ENCODE measurements at regions not wholly inside any gene's neighbourhood (a gene's known extent, or its start where the extent isn't known, plus 50 kb on each side); places are given as distances from the start of the nearest gene placed in this dataset.

DNA sequence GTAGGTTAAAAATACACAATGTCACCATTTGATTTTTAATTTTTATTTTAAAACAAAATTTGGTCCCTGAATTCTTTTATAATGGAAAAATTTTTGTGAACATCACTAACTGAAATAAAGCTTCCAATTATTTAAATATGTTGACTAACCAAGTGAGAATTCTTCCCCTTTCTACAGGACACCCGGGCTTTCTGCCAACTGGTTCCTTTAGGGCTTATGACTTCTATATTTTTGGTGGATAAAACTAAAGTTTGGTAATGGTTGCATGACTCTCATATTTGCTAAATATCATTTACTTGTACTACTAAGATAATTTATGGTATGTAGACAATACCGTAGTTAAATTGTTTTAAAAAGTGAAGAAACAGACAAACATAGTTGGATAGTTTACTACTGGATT, 291.0 kb upstream of the DOK6 start:
- Mint-ChIP-seq H3K4me3 (no peak overlapping the region), H3K9me3 (ENCODE audit: low read depth) (no peaks in the 10 kb centered on the region), H3K36me3 (ENCODE audit: low read depth) (no peaks in the 10 kb centered on the region), H3K27me3 (peaks cover 2% of the 10 kb centered on the region), H3K27ac (no peak overlapping the region), H3K4me1 (no peaks in the 10 kb centered on the region)
- intact Hi-C loops (cut with DNase I, micrococcal nuclease), result no loop called here
- ChIA-PET POLR2A (no interaction called here), CTCF (no interaction called here)
- ATAC-seq (no peak), DNase-seq (no peak)

DNA sequence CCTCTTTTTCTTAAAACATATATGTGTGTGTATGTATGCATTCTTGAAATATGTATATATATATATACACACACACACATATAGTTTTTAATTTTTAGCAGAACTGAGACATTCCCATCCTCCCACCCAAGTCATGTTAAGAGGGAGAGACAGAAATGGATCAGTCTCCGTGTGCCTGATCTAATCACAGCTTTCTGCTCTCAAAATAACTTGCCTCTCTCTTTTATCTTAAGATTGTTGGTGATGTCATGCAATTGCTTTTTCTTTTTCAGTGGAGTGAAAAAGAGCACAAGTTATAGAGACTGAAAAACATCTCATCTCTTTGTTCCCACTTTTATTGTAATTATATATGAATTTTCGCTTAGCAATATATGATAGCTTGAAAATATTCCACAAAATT, 279.9 kb upstream of the DOK6 start:
- DNase-seq, result no peak
- intact Hi-C loops (cut with DNase I, micrococcal nuclease), result no loop called here
- Mint-ChIP-seq H3K27me3 (no peaks in the 10 kb centered on the region), H3K9me3 (ENCODE audit: low read depth) (no peaks in the 10 kb centered on the region), H3K4me3 (no peak overlapping the region), H3K27ac (no peak overlapping the region), H3K36me3 (ENCODE audit: low read depth) (no peaks in the 10 kb centered on the region), H3K4me1 (no peaks in the 10 kb centered on the region)
- ATAC-seq, result no peak
- ChIA-PET POLR2A (no interaction called here), CTCF (no interaction called here)

DNA sequence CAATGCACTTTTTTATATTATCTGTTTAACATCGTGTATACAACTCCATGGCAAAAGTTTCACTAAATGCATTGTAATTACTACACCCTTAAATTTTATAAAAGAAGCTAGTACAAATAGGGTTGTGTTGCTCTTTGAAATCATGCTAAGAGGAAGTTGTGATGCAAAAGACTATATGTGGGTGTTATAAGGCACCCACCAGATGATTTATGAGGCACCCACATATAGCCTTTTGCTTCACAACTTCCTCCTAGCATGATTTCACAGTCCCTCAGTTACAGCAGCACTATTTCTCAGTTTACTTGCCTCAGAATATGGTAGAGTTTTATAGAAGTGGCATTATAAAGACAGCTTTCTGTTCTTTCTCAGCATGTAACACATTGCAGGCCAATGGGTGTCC, 277.3 kb upstream of the DOK6 start:
- ChIA-PET CTCF (no interaction called here), POLR2A (no interaction called here)
- intact Hi-C loops (cut with DNase I, micrococcal nuclease), result no loop called here
- Mint-ChIP-seq H3K9me3 (ENCODE audit: low read depth) (no peaks in the 10 kb centered on the region), H3K4me1 (no peaks in the 10 kb centered on the region), H3K4me3 (no peak overlapping the region), H3K27me3 (no peaks in the 10 kb centered on the region), H3K36me3 (ENCODE audit: low read depth) (no peaks in the 10 kb centered on the region), H3K27ac (no peak overlapping the region)
- DNase-seq, result no peak
- no peak for ATAC-seq

DNA sequence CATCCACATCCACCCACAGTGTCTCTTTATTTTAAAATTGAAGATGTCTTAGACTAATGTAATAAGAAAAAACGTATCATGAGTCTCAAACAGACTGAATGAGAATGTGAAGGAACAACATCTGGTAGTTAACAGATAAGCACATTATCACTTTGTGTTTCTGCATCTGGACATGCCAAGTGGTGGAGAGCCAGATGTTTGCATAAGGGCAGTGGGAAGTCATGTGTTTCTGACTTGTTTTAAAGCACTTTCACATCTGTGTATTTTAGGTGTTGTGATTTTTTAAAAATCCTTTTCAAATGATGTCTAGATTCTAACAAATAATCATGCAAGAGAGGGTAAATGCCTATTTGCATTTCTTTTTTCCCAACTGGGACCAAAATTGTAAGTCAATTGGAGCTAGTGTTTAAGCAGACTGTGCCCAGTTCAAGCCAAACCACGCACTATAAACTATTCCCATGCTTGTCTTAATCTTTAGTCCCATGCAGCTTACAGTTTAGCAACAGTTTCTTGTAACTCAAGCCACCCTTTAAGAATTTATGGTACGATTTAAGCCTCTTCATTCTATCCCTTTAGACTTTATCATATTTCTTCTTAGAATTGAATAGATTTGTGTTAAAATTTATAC, 272.7 kb upstream of the DOK6 start:
- ChIA-PET CTCF (interaction anchor here (0.6 kb wide), 1 partner anchor 42 kb away, joined by 3 read pairs; no protein-coding TSS in a partner anchor), POLR2A (no interaction called here)
- intact Hi-C loops (cut with DNase I, micrococcal nuclease), result no loop called here
- H3K4me1 Mint-ChIP-seq, result no peaks in the 10 kb centered on the region
- DNase-seq (no peak), ATAC-seq (no peak)
- H3K4me3 Mint-ChIP-seq, result no peak overlapping the region
- H3K27me3 Mint-ChIP-seq, result no peaks in the 10 kb centered on the region
- no peak overlapping the region for H3K27ac Mint-ChIP-seq
- H3K36me3 Mint-ChIP-seq (ENCODE audit: low read depth), result no peaks in the 10 kb centered on the region
- peaks cover 5% of the 10 kb centered on the region for H3K9me3 Mint-ChIP-seq (ENCODE audit: low read depth)

DNA sequence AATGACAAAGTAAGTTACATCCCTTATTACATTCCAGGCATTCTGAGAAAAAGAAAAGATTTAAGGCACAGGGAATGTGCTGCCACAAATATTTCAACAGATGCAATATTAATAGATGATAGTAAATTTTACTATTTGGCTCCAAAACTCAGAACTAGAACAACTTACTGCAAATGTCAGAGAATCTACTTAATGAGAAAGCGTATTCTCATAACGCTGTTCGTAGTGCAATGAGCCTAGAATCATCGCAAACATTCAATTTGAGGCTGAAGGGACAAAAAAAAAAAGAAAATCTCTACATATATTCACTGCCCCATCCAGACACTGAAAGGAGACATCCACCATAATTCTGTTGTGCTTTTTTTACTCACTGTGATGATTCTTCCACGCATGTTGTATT, 272.1 kb upstream of the DOK6 start:
- Mint-ChIP-seq H3K9me3 (ENCODE audit: low read depth) (peaks cover 5% of the 10 kb centered on the region), H3K36me3 (ENCODE audit: low read depth) (no peaks in the 10 kb centered on the region), H3K4me1 (no peaks in the 10 kb centered on the region), H3K4me3 (no peak overlapping the region), H3K27me3 (no peaks in the 10 kb centered on the region), H3K27ac (no peak overlapping the region)
- DNase-seq, result no peak
- POLR2A ChIA-PET, result no interaction called here
- intact Hi-C loops (cut with DNase I, micrococcal nuclease), result no loop called here
- ATAC-seq, result no peak
- CTCF ChIA-PET, result no interaction called here

DNA sequence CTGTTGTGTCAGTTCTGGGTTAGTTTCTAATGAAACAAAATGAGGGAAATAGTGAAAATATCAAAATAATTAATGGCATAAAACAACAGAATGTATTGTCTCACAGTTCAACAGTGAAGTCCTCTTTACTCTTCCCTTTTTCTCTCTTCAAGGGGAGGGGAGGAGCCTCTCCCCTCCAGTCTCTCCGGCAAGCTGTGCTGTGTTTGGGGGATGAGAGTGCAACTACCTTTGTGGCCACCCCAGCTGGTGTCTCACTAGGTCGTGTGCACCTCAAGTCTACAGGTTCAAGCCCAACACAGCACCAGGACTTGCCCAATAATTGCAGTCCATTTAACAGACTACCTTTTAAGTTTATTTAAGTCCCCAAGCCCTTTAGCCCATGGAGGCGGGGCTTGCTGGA, 271.7 kb upstream of the DOK6 start:
- no peaks in the 10 kb centered on the region for H3K4me1 Mint-ChIP-seq
- CTCF ChIA-PET, result no interaction called here
- H3K36me3 Mint-ChIP-seq (ENCODE audit: low read depth), result no peaks in the 10 kb centered on the region
- no peaks in the 10 kb centered on the region for H3K27me3 Mint-ChIP-seq
- ATAC-seq, result no peak
- POLR2A ChIA-PET, result no interaction called here
- intact Hi-C loops (cut with DNase I, micrococcal nuclease), result no loop called here
- no peak overlapping the region for H3K27ac Mint-ChIP-seq
- H3K9me3 Mint-ChIP-seq (ENCODE audit: low read depth), result peaks cover 5% of the 10 kb centered on the region
- H3K4me3 Mint-ChIP-seq, result no peak overlapping the region
- DNase-seq, result no peak

DNA sequence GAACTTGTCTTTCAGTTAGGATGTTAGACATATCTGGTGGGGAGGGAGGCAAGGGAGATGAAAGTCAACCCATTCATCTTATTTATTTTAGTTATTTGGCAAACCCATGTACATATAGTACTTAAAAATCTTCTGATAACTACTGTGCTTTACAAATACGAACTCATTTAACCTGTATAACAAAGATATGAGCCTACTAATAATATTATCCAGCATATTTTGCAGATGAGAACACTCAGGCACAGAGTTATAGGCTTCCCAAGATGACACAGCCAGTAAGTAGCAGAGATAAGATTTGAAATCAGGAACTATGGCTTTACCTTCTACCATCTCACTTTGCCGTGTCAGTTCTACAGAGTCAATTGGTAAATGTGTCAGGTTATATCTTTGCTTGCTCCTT, 262.6 kb upstream of the DOK6 start:
- Mint-ChIP-seq H3K27me3 (no peaks in the 10 kb centered on the region), H3K4me3 (no peak overlapping the region), H3K36me3 (ENCODE audit: low read depth) (no peaks in the 10 kb centered on the region), H3K4me1 (no peaks in the 10 kb centered on the region), H3K9me3 (ENCODE audit: low read depth) (no peaks in the 10 kb centered on the region), H3K27ac (no peak overlapping the region)
- ATAC-seq (no peak), DNase-seq (no peak)
- ChIA-PET POLR2A (no interaction called here), CTCF (no interaction called here)
- intact Hi-C loops (cut with DNase I, micrococcal nuclease), result no loop called here

DNA sequence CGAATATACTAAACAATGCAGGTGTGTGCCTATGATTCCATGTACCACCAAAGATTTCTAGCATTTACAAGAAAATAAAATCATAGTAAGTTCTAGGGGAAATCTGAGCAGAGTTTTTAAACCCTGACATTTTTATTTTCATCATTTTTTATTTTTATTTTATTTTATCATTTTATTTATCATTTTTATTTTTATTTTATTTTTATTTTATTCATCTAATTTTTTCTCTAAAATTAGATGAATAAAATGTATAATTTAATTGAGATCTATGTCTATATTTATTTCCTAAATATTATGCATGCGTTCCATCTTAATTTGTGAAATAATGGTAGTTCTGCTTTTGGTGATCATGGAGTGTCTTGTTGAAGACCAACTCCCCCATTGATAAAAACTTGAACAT, 257.6 kb upstream of the DOK6 start:
- CTCF ChIA-PET, result no interaction called here

DNA sequence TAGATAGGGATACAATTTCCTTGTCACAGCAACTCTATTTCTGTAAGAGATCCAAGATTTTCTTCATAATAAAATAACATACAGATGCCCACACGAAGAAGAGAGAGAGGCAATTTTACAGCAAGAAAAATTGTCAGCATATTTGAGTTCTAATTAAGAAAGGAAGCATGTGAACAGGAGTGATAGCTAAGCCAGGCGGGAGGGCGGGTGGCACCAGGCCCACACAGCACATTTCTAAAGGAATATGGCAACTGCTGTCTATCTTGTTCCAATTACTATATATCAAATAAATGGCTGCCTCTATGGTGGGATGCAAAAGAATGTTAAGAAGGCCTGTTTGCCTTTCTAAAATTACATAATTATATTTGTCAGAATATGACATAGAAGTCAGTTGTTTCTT, 248.3 kb upstream of the DOK6 start:
- ChIA-PET CTCF (interaction anchor here (0.6 kb wide), 1 partner anchor 88 kb away, joined by 4 read pairs; no protein-coding TSS in a partner anchor), POLR2A (no interaction called here)
- Mint-ChIP-seq H3K4me1 (no peaks in the 10 kb centered on the region), H3K4me3 (no peak overlapping the region), H3K9me3 (ENCODE audit: low read depth) (no peaks in the 10 kb centered on the region), H3K27ac (no peak overlapping the region), H3K36me3 (ENCODE audit: low read depth) (no peaks in the 10 kb centered on the region), H3K27me3 (no peaks in the 10 kb centered on the region)
- DNase-seq (no peak), ATAC-seq (no peak)
- intact Hi-C loops (cut with DNase I, micrococcal nuclease), result no loop called here

More for the DNA sequence above, 257.6 kb upstream of the DOK6 start:
- no peak for ATAC-seq
- Mint-ChIP-seq H3K4me3 (no peak overlapping the region), H3K4me1 (no peaks in the 10 kb centered on the region), H3K9me3 (ENCODE audit: low read depth) (no peaks in the 10 kb centered on the region), H3K36me3 (ENCODE audit: low read depth) (no peaks in the 10 kb centered on the region), H3K27ac (no peak overlapping the region), H3K27me3 (no peaks in the 10 kb centered on the region)
- POLR2A ChIA-PET, result no interaction called here
- DNase-seq, result no peak
- intact Hi-C loops (cut with DNase I, micrococcal nuclease), result no loop called here

DNA sequence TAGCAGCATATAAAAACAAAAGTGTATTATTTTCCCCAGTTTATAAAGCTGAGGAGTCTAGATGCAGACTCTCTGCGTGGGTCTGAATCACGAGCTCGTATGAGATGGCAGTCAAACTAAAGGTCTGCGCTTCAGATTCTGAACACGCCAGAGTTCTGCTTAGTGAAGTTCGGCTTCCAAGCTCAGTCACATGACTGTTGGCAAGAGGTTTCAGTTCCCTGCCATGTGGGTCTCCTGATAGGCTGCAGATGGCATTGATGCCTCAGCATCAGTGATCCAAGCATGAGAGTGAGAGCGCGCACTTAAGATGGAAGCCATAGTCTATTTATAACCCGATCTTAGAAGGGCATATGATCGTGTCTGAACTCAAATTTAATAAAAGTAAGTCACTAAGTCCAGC, 242.8 kb upstream of the DOK6 start:
- ATAC-seq (no peak), DNase-seq (no peak)
- intact Hi-C loops (cut with DNase I, micrococcal nuclease), result no loop called here
- no peak overlapping the region for H3K27ac Mint-ChIP-seq
- ChIA-PET POLR2A (no interaction called here), CTCF (no interaction called here)
- no peaks in the 10 kb centered on the region for H3K4me1 Mint-ChIP-seq
- H3K9me3 Mint-ChIP-seq (ENCODE audit: low read depth), result no peaks in the 10 kb centered on the region
- no peaks in the 10 kb centered on the region for H3K27me3 Mint-ChIP-seq
- no peak overlapping the region for H3K4me3 Mint-ChIP-seq
- H3K36me3 Mint-ChIP-seq (ENCODE audit: low read depth), result no peaks in the 10 kb centered on the region

DNA sequence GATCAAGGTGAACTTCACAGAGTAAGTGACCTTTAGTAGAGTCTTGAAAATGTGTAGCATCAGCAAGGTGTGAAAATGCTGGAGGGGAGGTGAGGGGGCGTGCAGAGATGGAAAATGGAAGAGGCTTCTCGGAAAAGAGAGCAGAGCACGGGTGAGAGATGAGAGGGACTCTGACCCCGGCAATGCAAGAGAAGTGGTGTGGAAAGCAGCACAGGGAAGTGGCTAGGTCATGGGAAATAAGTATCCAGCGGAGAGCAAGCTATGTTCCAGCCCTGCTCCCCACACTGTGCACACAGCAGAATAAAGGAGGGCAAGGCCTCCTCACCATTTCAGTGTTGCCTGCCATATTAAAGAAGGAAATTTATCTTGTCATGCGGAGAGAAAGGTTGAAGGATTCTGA, 241.7 kb upstream of the DOK6 start:
- Mint-ChIP-seq H3K4me3 (no peak overlapping the region), H3K9me3 (ENCODE audit: low read depth) (no peaks in the 10 kb centered on the region), H3K27me3 (no peaks in the 10 kb centered on the region), H3K27ac (no peak overlapping the region), H3K4me1 (no peaks in the 10 kb centered on the region), H3K36me3 (ENCODE audit: low read depth) (no peaks in the 10 kb centered on the region)
- ChIA-PET POLR2A (no interaction called here), CTCF (no interaction called here)
- no peak for ATAC-seq
- DNase-seq, result no peak
- intact Hi-C loops (cut with DNase I, micrococcal nuclease), result no loop called here

DNA sequence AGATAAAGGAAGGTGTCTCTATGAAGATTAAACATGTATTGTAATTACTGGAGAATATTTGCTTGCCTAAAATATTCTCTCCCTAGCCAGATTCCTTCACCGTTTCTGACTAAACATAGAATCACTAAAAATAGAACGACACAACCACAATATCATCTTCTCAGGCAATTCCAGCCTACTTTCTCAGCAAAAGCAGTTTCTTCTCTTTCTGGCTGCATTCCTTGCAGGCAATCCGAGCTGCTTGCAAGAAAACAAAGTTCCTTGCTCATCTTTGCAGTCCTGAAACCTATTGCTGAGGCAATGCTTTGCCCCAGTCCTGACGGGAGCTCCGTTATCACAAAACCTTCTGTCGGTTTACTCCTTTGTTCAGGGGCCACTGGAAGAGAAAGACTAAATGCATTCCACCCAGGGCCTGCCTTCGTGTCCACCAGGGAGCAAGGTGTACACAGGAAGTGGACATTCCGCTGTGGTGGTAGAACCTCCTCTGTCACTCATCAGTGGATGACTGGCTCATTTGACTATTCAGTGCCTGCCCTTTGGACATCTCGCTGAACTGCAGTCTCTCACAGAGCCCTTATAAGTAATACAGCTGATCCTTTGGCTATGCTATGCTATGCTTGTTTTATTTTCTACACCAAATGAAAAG, 239.2 kb upstream of the DOK6 start:
- Mint-ChIP-seq H3K36me3 (ENCODE audit: low read depth) (no peaks in the 10 kb centered on the region), H3K27ac (no peak overlapping the region), H3K9me3 (ENCODE audit: low read depth) (no peaks in the 10 kb centered on the region), H3K27me3 (no peaks in the 10 kb centered on the region), H3K4me1 (no peaks in the 10 kb centered on the region), H3K4me3 (no peak overlapping the region)
- intact Hi-C loops (cut with DNase I, micrococcal nuclease), result no loop called here
- ChIA-PET CTCF (no interaction called here), POLR2A (no interaction called here)
- ATAC-seq (no peak), DNase-seq (no peak)

DNA sequence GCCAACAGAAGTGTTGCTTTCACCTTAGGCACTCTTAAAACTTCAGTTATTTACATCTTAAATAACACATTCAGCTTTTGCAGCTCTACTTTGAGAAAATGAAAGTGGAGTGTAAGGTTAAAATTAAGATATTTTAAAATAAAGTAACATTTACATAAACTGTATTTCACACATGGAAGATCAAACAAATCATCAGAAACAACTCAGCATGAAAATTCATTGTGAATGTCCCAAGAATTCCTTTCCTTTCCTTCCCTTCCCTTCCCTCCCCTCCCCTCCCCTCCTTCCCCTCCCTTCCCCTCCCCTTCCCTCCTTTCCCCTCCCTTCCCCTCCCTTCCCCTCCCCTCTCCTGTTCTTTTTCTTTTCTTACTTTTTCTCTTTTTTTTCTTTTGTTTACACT, 238.0 kb upstream of the DOK6 start:
- Mint-ChIP-seq H3K27me3 (no peaks in the 10 kb centered on the region), H3K9me3 (ENCODE audit: low read depth) (no peaks in the 10 kb centered on the region), H3K36me3 (ENCODE audit: low read depth) (no peaks in the 10 kb centered on the region), H3K4me1 (no peaks in the 10 kb centered on the region), H3K4me3 (no peak overlapping the region), H3K27ac (no peak overlapping the region)
- intact Hi-C loops (cut with DNase I, micrococcal nuclease), result no loop called here
- ATAC-seq, result no peak
- no peak for DNase-seq
- CTCF ChIA-PET, result no interaction called here
- POLR2A ChIA-PET, result no interaction called here

All from activated CD4-positive, alpha-beta T cell treated with anti-CD3 and anti-CD28 coated beads for 36 hours (primary cell).